Peyer's patch (tissue), 4 donors: ENCODE measurements at regions not wholly inside any gene's neighbourhood (a gene's known extent, or its start where the extent isn't known, plus 50 kb on each side); places are given as distances from the start of the nearest gene placed in this dataset.

ENCODE experiments used
- POLR2A ChIP-seq, 2 donors: fragments of 450-650 bp; IDR thresholded peaks; one replicate each; pipeline ENCODE4 v1.5.1; 2017; ENCODE audit warnings: antibody characterized with exemption in 2 of 2, mild to moderate bottlenecking in 2 of 2, moderate library complexity in 2 of 2
- TF ChIP-seq, protein P1 (sequence below), 6 experiments: fragments of 450-650 bp in 4 of 6; fragments of 200-600 bp in 2 of 6; sonication (generic) in 1 of 6; IDR thresholded peaks; one replicate each; pipeline ENCODE4 v1.5.1; 2017 to 2019; ENCODE audit warnings: antibody characterized with exemption in 6 of 6, mild to moderate bottlenecking in 3 of 6, moderate library complexity in 1 of 6

DNA sequence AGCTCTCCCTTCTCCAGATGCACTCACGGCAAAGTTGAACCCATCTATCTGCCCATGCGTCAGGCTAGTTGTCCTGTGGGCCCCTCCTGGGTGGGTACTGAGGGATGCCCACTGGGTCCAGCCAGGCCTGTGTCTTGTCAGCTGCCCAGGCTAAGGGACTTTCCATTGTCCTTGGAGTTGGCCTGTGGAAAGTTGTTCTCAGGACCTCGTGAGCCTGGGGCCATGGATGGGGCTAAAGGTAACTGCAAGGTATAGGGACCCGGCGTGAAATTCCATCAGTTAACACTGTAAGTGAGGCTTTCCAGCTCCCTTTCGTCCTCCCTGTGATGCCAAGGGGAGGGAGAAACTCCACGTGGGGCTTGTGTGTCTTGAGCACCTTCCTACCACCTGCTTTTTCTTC is 126.5 kb downstream of the CEBPB start:
- TF ChIP-seq, protein P1, sequence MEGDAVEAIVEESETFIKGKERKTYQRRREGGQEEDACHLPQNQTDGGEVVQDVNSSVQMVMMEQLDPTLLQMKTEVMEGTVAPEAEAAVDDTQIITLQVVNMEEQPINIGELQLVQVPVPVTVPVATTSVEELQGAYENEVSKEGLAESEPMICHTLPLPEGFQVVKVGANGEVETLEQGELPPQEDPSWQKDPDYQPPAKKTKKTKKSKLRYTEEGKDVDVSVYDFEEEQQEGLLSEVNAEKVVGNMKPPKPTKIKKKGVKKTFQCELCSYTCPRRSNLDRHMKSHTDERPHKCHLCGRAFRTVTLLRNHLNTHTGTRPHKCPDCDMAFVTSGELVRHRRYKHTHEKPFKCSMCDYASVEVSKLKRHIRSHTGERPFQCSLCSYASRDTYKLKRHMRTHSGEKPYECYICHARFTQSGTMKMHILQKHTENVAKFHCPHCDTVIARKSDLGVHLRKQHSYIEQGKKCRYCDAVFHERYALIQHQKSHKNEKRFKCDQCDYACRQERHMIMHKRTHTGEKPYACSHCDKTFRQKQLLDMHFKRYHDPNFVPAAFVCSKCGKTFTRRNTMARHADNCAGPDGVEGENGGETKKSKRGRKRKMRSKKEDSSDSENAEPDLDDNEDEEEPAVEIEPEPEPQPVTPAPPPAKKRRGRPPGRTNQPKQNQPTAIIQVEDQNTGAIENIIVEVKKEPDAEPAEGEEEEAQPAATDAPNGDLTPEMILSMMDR (IDR thresholded peaks at IDR 0.05): no peak
- no peak for TF ChIP-seq POLR2A (IDR thresholded peaks at IDR 0.05)
